Superior temporal gyrus (tissue), 1 donor: ENCODE measurements at regions not wholly inside any gene's neighbourhood (a gene's known extent, or its start where the extent isn't known, plus 50 kb on each side); places are given as distances from the start of the nearest gene placed in this dataset.
"Not testable (repeated sequence)": the region's sequence is repeated elsewhere in the genome, so short reads cannot be mapped to it uniquely, and the experiment has no call there.

Source experiments
- DNase-seq: peaks from one replicate; pipeline ENCODE4 v3.0.0-alpha.2; 2016; ENCODE audit errors: extremely low spot score

DNA sequence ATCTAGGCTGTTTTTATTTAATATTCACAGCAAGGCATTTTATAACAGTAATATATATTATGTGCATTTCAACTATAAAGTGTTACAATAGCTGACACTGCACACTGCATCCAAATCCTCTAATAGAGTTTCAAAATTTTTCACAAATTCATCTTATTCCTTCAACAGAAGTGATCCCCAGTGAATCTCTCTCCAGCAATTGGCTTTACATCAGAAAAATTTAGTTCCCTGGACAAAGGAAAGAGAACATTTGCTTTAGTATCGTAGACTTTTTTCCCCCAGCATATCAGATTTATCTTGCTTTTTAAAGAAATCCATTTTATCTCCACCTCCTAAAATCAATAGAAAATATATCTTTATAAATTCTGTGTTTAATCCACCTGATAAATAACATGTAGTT, 868.6 kb downstream of the TBL1XR1 start:
- DNase-seq = no peak

DNA sequence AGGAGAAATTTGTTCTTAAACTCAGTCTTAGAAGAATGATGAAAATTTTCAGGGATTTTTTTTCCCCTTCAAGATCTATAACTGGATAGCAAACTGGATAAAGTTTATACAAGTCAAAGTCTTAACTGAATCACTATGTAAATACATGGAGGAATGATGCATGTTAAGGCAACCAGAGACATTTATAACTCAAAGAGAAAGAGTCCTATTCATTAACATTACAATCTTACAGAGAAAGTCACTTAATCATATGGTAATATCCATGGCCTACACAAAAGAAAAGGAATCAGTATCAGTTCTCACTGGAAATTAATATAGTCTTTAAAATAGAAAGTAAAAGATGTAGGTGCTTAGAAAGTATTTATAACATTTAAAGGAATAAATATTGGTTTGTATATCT, 869.1 kb downstream of the TBL1XR1 start:
- no peak for DNase-seq

DNA sequence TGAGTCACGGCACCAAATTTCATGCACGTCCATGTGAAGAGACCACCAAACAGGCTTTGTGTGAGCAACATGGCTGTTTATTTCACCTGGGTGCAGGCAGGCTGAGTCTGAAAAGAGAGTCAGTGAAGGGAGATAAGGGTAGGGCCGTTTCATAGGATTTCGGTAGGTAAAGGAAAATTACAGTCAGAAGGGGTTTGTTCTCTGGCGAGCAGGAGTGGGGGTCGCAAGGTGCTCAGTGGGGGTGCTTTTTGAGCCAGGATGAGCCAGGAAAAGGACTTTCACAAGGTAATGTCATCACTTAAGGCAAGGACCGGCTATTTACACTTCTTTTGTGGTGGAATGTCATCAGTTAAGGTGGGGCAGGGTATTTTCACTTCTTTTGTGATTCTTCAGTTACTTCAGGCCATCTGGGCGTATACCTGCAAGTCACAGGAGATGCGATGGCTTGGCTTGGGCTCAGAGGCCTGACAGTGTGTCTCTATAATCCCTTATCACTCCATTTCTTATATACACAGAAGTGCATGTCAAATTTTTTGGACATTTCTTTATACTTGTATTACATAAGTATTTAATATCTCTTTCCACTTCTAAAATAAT, 870.3 kb downstream of the TBL1XR1 start:
- not testable (repeated sequence) for DNase-seq

DNA sequence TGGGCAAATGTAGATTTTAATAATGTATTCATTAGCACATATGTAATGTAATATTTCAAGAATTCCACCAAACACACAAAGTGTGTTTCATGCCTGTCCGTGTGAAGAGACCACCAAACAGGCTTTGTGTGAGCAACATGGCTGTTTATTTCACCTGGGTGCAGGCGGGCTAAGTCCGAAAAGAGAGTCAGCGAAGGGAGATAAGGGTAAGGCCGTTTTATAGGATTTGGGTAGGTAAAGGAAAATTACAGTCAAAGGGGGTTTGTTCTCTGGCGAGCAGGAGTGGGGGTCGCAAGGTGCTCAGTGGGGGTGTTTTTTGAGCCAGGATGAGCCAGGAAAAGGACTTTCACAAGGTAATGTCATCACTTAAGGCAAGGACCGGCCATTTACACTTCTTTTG, 875.8 kb downstream of the TBL1XR1 start:
- not testable (repeated sequence) for DNase-seq

DNA sequence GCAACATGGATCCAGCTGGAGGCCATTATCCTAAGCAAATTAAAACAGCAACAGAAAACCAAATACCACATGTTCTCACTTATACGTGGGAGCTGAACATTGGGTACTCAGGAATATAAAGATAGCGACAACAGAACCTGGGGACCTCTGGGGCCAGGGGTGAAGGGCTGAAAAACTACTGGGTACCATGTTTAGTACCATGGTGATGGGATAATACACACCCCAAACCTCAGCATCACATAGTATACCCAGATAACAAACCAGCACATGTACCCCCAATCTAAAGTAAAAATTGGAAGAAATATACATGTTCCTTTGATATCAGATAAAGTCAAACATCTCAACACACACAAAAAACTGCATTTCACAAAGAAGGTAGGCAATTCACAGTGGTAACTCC, 876.2 kb downstream of the TBL1XR1 start:
- no peak for DNase-seq

DNA sequence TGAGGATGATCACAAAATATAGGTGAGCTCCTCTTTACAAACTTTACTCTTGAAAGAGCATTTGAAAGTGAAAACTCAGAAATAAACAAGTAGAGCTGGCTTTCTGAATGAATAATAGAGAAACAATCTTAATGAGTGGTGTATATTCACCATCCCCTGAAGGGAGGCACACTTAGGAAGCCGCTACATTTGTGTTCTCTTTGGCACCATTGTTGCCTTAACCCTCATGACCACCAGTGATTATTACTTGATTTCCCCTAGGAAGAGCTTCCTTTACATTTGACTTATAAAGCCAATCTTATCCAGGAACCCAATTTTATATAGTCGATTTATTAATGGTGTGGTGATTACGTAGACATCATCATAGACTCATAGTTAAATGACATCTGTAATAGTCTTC, 883.9 kb downstream of the TBL1XR1 start:
- no peak for DNase-seq

DNA sequence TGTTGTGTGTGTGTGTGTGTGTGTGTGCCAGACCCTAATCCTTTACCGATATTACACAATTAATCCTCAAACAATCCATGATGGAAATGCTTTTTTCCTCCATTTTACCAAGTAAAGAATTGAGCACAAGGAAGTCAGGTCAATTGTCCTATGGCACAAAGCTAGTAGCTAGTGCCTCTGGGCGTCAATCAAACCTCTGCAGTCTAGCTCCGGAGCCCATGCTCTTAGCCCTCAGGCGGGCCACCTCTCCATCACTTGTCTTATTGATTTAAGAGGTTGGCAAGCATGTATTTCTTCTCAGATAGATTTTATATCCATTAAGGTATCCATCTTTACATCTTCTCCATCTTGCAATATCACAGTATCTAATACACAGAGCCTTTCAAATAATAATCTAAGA, 886.6 kb downstream of the TBL1XR1 start:
- no peak for DNase-seq

DNA sequence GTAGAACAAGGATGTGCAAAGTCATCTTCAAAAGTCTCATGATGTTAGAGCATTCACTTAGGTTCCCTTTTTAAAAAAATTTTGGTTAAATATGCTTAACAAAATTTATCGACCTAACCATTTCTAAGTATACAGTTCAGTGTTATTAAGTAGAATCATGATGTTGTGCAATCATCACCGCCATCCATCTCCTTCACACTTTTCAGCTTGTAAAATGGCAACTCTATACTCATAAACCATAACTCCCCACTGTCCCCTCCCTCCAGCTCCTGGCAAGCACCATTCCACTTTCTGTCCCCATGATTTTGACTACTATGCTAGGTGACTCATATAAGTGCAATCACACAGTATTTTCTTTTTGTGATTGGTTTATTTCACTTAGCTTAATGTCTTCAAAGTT, 895.0 kb downstream of the TBL1XR1 start:
- DNase-seq = no peak

DNA sequence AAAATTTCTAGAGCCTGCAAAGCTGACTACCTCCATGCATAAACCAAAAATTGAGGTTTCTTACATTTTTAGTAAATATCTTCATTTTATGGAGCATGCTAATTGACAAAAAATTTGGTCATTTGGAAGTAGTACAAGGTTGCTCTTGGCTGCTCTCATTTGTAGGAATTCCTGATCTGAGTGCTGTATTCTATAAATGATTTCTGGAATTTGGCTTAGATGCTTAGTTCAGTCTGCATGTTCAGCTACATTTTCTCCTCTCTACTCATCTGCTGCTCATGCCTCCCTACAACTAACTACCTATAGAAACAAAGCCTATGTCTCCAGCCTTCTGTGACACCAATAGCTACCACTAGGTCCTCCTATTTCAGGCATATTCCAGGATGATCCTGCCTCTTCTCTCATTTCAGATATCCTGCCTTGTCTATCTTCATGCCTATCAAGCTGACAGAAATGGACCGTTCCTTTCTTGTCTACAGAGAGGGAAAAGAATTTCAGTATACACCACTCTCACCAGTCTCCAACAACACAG, 901.1 kb downstream of the TBL1XR1 start:
- DNase-seq = no peak

DNA sequence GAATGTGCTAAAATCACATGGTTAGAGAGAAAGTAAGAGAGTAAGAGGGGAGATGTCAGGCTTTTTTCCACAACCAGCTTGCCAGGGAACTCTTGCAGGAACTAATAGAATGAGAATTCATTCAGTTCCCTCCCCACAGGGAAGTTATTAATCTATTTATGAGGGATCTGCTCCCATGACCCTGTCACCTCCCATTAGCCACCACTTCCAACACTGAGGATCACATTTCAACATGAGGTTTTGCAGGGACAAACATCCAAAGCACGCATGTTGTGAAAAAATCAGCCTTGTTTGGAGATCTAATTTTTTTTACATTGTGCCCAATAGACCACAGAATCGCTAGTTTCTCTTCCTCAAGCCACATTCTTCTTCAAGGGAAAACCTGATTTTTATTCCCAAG, 904.0 kb downstream of the TBL1XR1 start:
- DNase-seq = no peak

DNA sequence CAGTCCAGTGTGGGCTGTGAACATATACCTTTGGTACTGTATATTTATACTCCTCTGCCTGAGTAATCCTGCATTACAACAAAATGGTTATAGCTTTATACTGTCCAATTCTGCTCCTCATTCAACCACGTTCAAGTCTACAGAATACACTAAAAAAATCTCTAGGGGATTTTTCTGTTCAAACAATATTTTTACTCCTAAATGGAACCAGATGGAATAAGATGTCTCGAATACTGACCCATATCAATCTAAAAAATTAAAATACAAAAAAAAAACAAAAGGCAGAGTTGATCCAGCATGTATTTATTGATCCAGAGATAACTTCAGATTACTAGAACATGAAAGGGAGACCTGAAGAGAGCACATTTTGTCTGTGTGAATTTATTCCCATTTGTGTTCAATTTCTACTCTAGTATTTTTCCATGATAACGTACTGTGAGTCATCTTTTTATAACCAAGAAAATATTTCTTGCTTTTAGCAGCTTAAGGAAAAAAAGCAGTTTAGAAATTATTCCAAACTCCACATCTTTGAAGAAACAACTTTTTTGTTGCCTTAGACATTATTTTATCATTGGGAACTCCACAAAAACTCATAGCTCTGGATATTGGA, 910.7 kb downstream of the TBL1XR1 start:
- DNase-seq = no peak

DNA sequence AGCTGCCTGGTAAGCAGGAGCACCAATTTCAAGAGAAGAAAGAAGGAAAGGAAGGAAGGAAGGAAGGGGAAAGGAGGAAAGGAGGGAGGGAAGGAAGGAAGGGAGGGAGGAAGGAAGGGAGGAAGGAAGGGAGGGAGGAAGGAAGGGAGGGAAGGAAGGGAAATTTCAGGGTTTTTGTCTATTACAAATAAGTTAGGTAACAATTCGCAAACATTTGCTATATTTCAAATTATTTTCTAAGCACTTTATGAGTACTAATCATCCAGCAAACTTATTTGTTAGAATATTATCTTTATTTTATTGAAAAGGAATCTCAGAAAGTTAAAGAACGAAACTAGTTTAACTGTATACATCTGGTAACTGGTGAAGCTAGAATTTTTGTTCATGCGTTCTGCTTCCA, 921.7 kb downstream of the TBL1XR1 start:
- no peak for DNase-seq

DNA sequence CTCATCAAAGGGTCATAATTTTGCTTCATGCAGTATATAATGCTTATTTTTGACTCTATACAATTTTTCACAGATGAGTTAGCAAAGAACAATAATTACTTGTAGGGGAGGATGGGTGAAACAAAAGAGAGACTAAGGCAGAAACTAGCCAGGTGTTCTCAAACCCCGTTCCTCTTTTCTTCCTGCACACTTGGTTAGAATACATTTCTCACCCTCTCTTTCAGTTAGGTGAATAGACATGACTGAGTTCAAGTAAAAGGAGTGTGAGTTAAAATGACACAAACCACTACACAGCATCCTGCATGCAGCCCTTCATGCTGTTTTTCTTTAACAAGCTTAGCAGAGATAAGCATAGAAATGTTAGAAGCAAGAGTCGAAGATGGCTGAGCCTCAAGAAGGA, 922.2 kb downstream of the TBL1XR1 start:
- no peak for DNase-seq

DNA sequence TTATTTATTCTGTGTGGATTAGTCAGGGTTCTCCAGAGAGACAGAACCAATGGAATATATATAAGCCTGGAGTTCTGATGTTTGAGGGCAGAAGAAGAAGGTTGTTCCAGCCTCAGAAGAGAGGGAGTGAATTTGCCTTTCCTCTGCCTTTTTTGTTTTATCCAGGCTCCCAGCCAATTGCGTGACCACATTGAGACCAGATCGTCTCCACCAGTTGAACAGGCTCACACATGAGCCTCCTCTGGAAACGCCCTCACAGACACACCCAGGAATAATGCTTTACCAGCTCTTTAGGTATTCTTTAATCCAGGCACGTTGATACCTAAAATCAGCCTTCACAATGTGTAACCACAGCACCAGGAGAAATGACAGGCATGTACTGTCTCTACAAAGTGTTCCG, 923.1 kb downstream of the TBL1XR1 start:
- DNase-seq = no peak

DNA sequence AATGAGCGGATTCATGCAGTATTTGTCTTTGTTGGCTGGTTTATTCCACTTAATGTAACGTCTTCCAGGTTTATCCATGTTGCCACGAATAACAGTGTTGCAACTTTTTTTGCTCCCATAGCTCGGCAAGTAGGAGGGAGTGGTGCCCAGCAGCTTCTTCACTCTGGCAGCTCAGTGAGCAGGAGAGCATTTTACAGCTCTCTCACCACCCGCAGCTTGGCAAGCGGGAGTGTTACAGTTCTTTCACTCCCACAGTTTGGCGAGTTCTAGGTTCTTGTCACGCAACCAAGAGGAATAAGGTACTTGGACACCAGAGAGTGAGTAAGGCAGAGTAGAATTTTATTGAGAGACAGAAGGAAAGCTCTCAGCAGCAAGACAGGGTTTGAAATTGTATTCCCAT, 935.2 kb downstream of the TBL1XR1 start:
- peak; percentile 28 for DNase-seq

DNA sequence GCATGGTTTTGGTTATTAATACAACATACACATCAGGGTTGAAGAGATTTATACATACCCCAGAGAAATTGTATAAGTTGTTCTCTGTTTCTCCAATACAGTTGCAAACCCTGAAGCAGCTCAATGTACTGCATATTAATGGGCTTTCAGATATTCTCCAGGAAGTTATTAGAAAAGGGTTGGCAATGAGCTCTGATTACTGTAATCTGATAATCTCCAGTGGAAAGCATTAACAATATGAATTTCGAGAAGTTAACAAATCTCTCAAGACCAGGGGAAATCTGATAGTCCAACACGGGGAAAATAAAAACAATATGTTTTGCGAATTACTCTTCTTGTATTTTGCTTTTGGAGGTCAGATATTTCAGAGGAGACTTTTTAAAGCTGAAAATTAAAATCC, 950.1 kb downstream of the TBL1XR1 start:
- no peak for DNase-seq

DNA sequence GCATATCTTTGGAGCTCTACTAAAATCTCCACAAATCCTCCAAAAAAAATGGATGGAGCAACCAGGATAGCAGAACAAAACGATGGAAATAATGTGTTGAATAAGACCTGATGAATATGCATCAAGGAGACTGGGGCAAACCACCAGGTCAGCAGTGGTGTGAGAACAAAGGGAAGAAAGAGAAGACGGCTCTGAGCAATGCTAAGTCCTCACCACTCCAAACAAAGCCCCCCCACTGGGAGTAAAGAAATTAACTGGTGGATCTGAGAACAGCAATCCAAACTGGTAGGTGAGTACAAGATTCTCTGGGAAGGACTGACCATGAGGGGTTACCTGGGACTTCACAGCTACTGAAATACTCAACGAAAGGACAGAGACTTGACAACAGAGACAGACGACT, 977.3 kb downstream of the TBL1XR1 start:
- DNase-seq = no peak

DNA sequence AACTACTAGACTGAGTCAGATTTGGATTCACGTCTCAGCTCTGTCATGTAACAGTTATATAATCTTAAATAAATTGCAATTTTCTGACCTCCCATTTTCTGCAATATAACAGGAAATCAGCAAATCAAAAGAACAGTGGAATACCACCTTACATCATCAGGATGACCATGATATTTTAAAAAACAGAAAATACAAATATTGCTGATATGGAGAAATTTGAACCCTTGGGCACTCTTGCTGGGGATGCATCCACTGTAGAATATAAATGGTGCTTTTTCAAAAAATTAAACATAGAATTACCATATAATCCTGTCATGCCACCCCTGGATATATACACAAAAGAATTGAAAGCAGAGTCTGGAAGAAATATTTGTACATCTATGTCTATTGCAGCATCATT, 982.5 kb downstream of the TBL1XR1 start:
- DNase-seq = no peak

DNA sequence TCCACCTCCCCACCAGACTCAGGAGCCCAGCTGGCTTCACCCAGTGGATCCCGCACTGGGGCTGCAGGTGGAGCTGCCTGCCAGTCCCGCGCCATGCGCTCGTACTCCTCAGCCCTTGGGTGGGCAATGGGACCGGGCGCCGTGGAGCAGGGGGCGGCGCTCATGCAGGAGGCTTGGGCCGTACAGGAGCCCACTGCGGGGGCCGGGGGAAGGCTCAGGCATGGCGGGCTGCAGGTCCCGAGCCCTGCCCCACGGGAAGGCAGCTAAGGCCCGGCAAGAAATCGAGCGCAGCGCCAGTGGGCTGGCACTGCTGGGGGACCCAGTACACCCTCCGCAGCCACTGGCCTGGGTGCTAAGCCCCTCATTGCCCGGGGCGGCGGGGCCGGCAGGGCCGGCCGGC, 984.0 kb downstream of the TBL1XR1 start:
- DNase-seq = not testable (repeated sequence)

DNA sequence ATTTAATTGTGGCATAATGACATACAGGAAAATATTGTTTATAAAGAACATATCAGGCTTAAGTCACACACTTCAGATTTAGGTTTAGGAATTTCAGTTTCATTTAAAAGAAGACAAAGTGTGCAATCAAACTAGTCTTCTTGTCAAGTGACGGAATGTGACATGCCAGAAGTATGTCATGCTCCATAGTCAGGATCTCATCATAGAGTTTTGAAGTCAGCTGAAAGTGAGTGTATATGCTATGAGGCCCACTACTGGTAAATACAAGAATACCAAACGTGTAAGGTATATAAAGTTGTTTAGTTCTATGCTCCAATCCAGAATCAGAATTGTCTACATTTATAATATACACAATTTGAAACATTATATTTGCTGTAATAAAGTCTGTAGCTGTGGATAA, 988.4 kb downstream of the TBL1XR1 start:
- no peak for DNase-seq

DNA sequence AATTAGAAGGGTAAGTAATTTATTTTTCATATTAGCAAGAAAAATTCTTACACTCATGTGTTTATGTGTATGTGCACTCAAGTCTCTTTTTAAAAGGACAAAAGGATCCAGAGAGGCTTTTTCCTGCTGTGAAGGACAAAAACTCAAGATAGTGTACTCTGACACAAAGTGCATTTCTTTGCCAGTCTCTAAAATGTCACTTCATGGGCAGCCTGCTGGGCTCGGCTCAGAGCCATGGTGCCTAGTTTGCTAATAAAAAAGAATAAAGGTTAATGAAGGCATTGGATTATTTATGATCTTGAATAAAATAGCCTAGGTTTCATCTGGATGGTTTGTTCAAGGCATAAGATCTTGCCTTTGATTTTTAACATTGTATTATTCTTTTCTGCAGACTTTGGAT, 989.0 kb downstream of the TBL1XR1 start:
- no peak for DNase-seq

DNA sequence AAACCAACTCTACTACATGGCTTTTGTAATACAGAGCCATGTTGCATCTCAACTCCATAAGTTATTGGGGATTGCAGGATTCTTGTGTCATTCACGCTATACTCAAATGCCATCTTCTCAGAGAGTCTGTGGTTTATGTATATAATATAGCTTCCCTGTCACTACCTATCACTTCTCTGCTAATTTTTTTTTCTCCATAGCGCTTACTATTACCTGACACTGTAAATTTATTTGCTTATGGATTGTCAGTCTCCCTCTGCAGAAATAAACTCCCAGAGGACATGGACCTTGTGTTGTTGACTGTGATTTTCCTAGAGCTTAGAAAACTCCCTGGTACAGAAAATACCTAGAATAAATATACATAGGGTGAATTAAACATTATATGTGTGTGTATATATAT, 990.5 kb downstream of the TBL1XR1 start:
- no peak for DNase-seq

DNA sequence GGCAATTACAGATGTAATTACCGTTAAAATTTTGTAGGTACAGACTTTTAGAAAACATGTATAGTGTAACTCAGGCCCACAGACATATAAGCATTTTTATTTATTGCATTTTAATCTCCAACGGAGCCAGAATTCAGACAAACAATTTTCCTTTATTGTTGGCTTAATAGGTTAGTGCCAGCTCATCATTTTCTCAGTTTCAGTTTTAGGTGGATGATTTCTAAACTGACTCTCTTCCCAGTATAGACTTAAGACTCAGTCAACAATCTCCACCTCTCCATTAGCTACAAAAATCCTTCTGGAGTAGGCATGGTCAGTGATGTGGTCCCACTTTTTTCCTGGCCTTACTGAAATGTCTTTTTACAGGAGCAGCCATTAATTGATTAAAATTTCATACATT, 994.6 kb downstream of the TBL1XR1 start:
- no peak for DNase-seq
